Mesothelial cell of epicardium (in vitro differentiated cells): ENCODE measurements at regions not wholly inside any gene's neighbourhood (a gene's known extent, or its start where the extent isn't known, plus 50 kb on each side); places are given as distances from the start of the nearest gene placed in this dataset.

Source experiments
- DNase-seq, 2 experiments: peaks; one replicate each; pipeline ENCODE4 v3.0.0; 2021; ENCODE audit warnings: low spot score in 2 of 2; ENCODE audit not compliant: unreplicated experiment in 2 of 2
- H3K27ac Mint-ChIP-seq: 2 replicates; pipeline ENCODE4 v1.8.0; 2021; ENCODE audit warnings: mixed read lengths
- H3K27me3 Mint-ChIP-seq: 2 replicates; pipeline ENCODE4 v1.8.0; 2021; ENCODE audit warnings: low read depth, mixed read lengths
- H3K36me3 Mint-ChIP-seq: 2 replicates; pipeline ENCODE4 v1.8.0; 2021; ENCODE audit warnings: mixed read lengths
- H3K4me1 Mint-ChIP-seq: 2 replicates; pipeline ENCODE4 v1.8.0; 2021; ENCODE audit warnings: mixed read lengths
- H3K4me3 Mint-ChIP-seq: 2 replicates; pipeline ENCODE4 v1.8.0; 2021; ENCODE audit warnings: mild to moderate bottlenecking, moderate library complexity, mixed read lengths
- H3K9me3 Mint-ChIP-seq: 2 replicates; pipeline ENCODE4 v1.8.0; 2021; ENCODE audit warnings: mixed read lengths
- CTCF ChIP-seq: fragments of 200-600 bp; sonication (generic); IDR thresholded peaks from one replicate; pipeline ENCODE4 v1.5.0; 2021; ENCODE audit warnings: antibody characterized with exemption; ENCODE audit not compliant: unreplicated experiment

- Mint-ChIP-seq H3K4me1 (no peaks in the 10 kb centered on the region), H3K27me3 (peaks cover 5% of the 10 kb centered on the region), H3K9me3 (no peaks in the 10 kb centered on the region), H3K36me3 (no peaks in the 10 kb centered on the region), H3K4me3 (no peak overlapping the region), H3K27ac (no peak overlapping the region)
- DNase-seq, result no peak
- TF ChIP-seq CTCF, result no peak
Observed at GRCh38 chr12:71218616-71219015, 60.8 kb upstream of the TSPAN8 start.

GRCh38 chr12:71216725-71217579, 59.2 kb upstream of the TSPAN8 start:
- Mint-ChIP-seq H3K36me3 (no peaks in the 10 kb centered on the region), H3K4me3 (no peak overlapping the region), H3K9me3 (no peaks in the 10 kb centered on the region), H3K27ac (no peak overlapping the region), H3K27me3 (peaks cover 5% of the 10 kb centered on the region), H3K4me1 (no peaks in the 10 kb centered on the region)
- no peak for TF ChIP-seq CTCF
- DNase-seq, result no peak

GRCh38 chr12:71214511-71215285, 56.9 kb upstream of the TSPAN8 start:
- H3K4me1 Mint-ChIP-seq, result no peaks in the 10 kb centered on the region
- H3K27me3 Mint-ChIP-seq, result peaks cover 4% of the 10 kb centered on the region
- H3K4me3 Mint-ChIP-seq, result no peak overlapping the region
- TF ChIP-seq CTCF, result no peak
- DNase-seq, result no peak
- peaks cover 5% of the 10 kb centered on the region for H3K9me3 Mint-ChIP-seq
- H3K27ac Mint-ChIP-seq, result no peak overlapping the region
- H3K36me3 Mint-ChIP-seq, result no peaks in the 10 kb centered on the region

- H3K4me1 Mint-ChIP-seq, result no peaks in the 10 kb centered on the region
- no peak for DNase-seq
- no peak overlapping the region for H3K4me3 Mint-ChIP-seq
- peaks cover 50% of the 10 kb centered on the region for H3K9me3 Mint-ChIP-seq
- H3K27me3 Mint-ChIP-seq, result no peaks in the 10 kb centered on the region
- H3K36me3 Mint-ChIP-seq, result no peaks in the 10 kb centered on the region
- TF ChIP-seq CTCF, result no peak
- no peak overlapping the region for H3K27ac Mint-ChIP-seq
Observed at GRCh38 chr12:71208053-71208685, 50.4 kb upstream of the TSPAN8 start.
